CD4-positive, alpha-beta T cell (primary cell): ENCODE measurements at regions not wholly inside any gene's neighbourhood (a gene's known extent, or its start where the extent isn't known, plus 50 kb on each side); places are given as distances from the start of the nearest gene placed in this dataset.

Source experiments
- ATAC-seq: fragments of 200-7000 bp; cut with Tn5 transposase; one replicate; pipeline ENCODE4 v1.10.0; 2022; ENCODE audit warnings: mild to moderate bottlenecking; ENCODE audit not compliant: poor library complexity
- CTCF ChIA-PET: fragments of 350-600 bp; sonication (Branson Sonifier 250); formaldehyde crosslinking; loops from one replicate; lab custom pipeline; 2021; ENCODE audit warnings: antibody characterized with exemption, inconsistent platforms; lab: Charles Lee
- POLR2A ChIA-PET: fragments of 350-600 bp; sonication (Branson Sonifier 250); formaldehyde crosslinking; loops from one replicate; lab custom pipeline; 2021; ENCODE audit warnings: antibody characterized with exemption, inconsistent platforms; lab: Charles Lee
- DNase-seq, 14 experiments: peaks; one replicate each; pipeline ENCODE4 v3.0.0-alpha.2; 2013 to 2020; ENCODE audit warnings: mixed read lengths in 2 of 14
- H3K27ac ChIP-seq, 2 donors: one replicate each; pipeline versions ENCODE4 v1.5.1 to v1.7.0; 2013; ENCODE audit warnings: low read length in 2 of 2, low read depth in 1 of 2, mild to moderate bottlenecking in 1 of 2
- H3K27me3 ChIP-seq, 2 experiments: 1 replicate in 1 of 2; 2 replicates in 1 of 2; pipeline versions ENCODE4 v1.6.1 to v1.7.0; 2013; ENCODE audit warnings: low read length in 2 of 2, control low read depth in 1 of 2, mild to moderate bottlenecking in 1 of 2, moderate library complexity in 1 of 2; ENCODE audit not compliant: insufficient read depth in 2 of 2, control insufficient read depth in 1 of 2
- H3K36me3 ChIP-seq: one replicate; pipeline ENCODE4 v1.6.1; 2013; ENCODE audit warnings: low read length, control low read depth; ENCODE audit not compliant: insufficient read depth
- H3K4me1 ChIP-seq: one replicate; pipeline ENCODE4 v1.6.1; 2013; ENCODE audit warnings: low read length, control low read depth; ENCODE audit not compliant: insufficient read depth
- H3K4me3 ChIP-seq: one replicate; pipeline ENCODE4 v1.5.1; 2013; ENCODE audit warnings: mild to moderate bottlenecking, low read length, moderate library complexity
- H3K9me3 ChIP-seq, 2 experiments: 1 replicate in 1 of 2; 2 replicates in 1 of 2; pipeline versions ENCODE4 v1.6.1 to v1.7.0; 2013; ENCODE audit warnings: low read length in 2 of 2, mild to moderate bottlenecking in 2 of 2, control low read depth in 1 of 2, moderate library complexity in 1 of 2; ENCODE audit not compliant: control insufficient read depth in 1 of 2, insufficient read depth in 1 of 2
- H3K27ac Mint-ChIP-seq: one replicate; pipeline ENCODE4 v1.8.0; 2020; ENCODE audit warnings: mixed read lengths
- H3K27me3 Mint-ChIP-seq: one replicate; pipeline ENCODE4 v1.8.0; 2021; ENCODE audit warnings: mixed read lengths
- H3K36me3 Mint-ChIP-seq: one replicate; pipeline ENCODE4 v1.8.0; 2021; ENCODE audit warnings: low read depth, mixed read lengths
- H3K4me1 Mint-ChIP-seq: one replicate; pipeline ENCODE4 v1.8.0; 2021; ENCODE audit warnings: low read depth, mixed read lengths
- H3K4me3 Mint-ChIP-seq: one replicate; pipeline ENCODE4 v1.8.0; 2020; ENCODE audit warnings: mild to moderate bottlenecking, mixed read lengths
- H3K9me3 Mint-ChIP-seq: one replicate; pipeline ENCODE4 v1.8.0; 2020; ENCODE audit warnings: mixed read lengths
- CTCF ChIP-seq: fragments of 200-600 bp; IDR thresholded peaks from one replicate; pipeline ENCODE4 v1.8.0; 2022; ENCODE audit warnings: antibody characterized with exemption, mild to moderate bottlenecking
- intact Hi-C, 2 experiments: fragments of 100-400 bp; cut with DNase I in 1 of 2; cut with micrococcal nuclease in 1 of 2; formaldehyde crosslinking; loops; one replicate each; pipeline versions ENCODE4 v1.15.1 to v1.9.0; 2023 to 2025; cut with DNase I, micrococcal nuclease

DNA sequence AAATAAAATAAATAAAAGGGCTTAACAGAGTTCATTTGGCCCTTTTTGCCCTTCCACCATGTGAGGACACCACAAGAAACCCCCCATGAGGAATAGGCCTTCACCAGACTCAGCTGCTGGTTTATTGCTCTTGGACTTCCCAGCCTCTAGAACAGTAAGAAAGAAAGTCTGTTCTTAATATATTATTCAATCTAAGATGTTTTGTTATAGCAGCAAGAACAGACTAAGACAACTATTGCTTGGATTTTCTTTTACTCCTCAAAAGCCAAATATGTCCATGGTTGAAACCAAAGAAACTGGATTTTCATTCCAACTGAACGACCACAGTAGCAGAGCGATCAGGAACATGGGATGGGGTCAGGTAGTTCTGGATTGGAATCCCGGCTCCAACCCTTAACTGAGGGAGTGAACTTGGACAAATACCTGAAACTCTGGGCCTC, 157.2 kb upstream of the EEA1 start:
- ChIA-PET CTCF (no interaction called here), POLR2A (no interaction called here)
- H3K4me3 Mint-ChIP-seq, result no peak overlapping the region
- H3K4me3 ChIP-seq, result no peak overlapping the region
- H3K4me1 ChIP-seq, result no peaks in the 10 kb centered on the region
- intact Hi-C loops, result no loop called here
- no peaks in the 10 kb centered on the region for H3K4me1 Mint-ChIP-seq
- peaks cover 5 to 8% of the 10 kb centered on the region in 2 experiments for H3K9me3 ChIP-seq
- no peak overlapping the region for H3K27ac ChIP-seq
- no peak for ATAC-seq
- no peaks in the 10 kb centered on the region for H3K36me3 Mint-ChIP-seq
- no peaks in the 10 kb centered on the region for H3K27me3 Mint-ChIP-seq
- TF ChIP-seq CTCF, result no peak
- no peak overlapping the region for H3K27ac Mint-ChIP-seq
- H3K27me3 ChIP-seq, result no peaks in the 10 kb centered on the region
- peaks cover 4% of the 10 kb centered on the region for H3K9me3 Mint-ChIP-seq
- no peaks in the 10 kb centered on the region for H3K36me3 ChIP-seq
- DNase-seq, result no peak

DNA sequence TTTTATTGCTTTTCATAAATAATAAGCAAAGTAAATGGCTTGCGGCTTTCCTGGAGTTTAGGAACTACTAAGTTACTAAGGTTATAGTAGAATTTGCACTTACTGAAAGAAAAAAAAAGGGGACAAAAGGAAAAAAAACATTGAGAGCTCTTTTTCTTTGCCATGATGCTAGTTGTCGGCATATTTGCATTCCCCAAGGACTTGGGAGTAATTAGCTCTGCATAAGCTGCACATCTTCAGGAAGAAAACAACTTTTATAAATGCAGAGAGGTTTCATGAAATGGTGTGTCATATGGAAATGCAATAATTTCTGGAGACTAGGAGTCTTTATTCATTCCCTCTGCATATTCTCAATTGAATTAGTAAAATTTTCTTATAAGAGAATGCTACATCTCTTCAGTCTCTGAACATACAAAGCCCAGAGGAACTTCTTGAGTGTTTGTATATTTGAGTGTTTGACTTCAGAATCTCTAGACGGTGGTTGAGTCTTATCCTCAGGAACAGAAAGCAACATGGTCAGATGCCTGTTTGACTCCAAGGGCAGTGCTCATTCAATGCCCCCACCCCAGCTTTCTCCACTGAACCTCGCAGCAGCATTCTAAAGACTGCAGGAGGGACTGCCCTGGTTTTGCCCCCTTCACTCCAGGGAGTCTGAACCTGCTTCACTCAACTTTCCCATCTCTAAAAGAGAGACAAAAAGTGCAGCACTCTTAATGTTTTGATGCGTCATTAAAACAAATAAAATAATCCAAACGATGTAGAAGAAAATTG, 158.9 kb upstream of the EEA1 start:
- H3K4me3 Mint-ChIP-seq, result no peak overlapping the region
- H3K36me3 ChIP-seq, result no peaks in the 10 kb centered on the region
- H3K4me3 ChIP-seq, result no peak overlapping the region
- DNase-seq, result no peak
- intact Hi-C loops, result no loop called here
- no peaks in the 10 kb centered on the region for H3K27me3 Mint-ChIP-seq
- CTCF ChIA-PET, result interaction anchor here (1.5 kb wide), 1 partner anchor 10 kb away, joined by 3 read pairs; no protein-coding TSS in a partner anchor
- no peaks in the 10 kb centered on the region for H3K27me3 ChIP-seq
- no peaks in the 10 kb centered on the region for H3K4me1 Mint-ChIP-seq
- no peak for TF ChIP-seq CTCF
- no peak overlapping the region for H3K27ac Mint-ChIP-seq
- no peak overlapping the region for H3K27ac ChIP-seq
- POLR2A ChIA-PET, result no interaction called here
- no peaks in the 10 kb centered on the region for H3K36me3 Mint-ChIP-seq
- H3K9me3 ChIP-seq, result peaks cover 0 to 8% of the 10 kb centered on the region in 2 experiments
- H3K9me3 Mint-ChIP-seq, result peaks cover 4% of the 10 kb centered on the region
- no peaks in the 10 kb centered on the region for H3K4me1 ChIP-seq
- no peak for ATAC-seq

GRCh38 chr12:93089805-93090569, 160.9 kb upstream of the EEA1 start:
- no peak overlapping the region for H3K27ac Mint-ChIP-seq
- intact Hi-C loops, result loop anchor here in 1 of 2 experiments (10.0 kb wide), 1 partner anchor 1015 kb away; no protein-coding TSS in a partner anchor
- peak in 5 of 14 experiments; percentile 4 to 21 (median 10) for DNase-seq

More at GRCh38 chr12:93089805-93090569, 160.9 kb upstream of the EEA1 start:
- TF ChIP-seq CTCF, result no peak
- ATAC-seq, result peak; percentile 68
- POLR2A ChIA-PET, result no interaction called here
- Histone ChIP-seq H3K36me3 (no peaks in the 10 kb centered on the region), H3K27ac (no peak overlapping the region), H3K9me3 (peaks cover 0 to 8% of the 10 kb centered on the region in 2 experiments), H3K4me3 (no peak overlapping the region), H3K27me3 (no peaks in the 10 kb centered on the region), H3K4me1 (no peaks in the 10 kb centered on the region)
- Mint-ChIP-seq H3K4me3 (no peak overlapping the region), H3K9me3 (peaks cover 4% of the 10 kb centered on the region), H3K4me1 (no peaks in the 10 kb centered on the region), H3K36me3 (no peaks in the 10 kb centered on the region), H3K27me3 (peaks cover 1% of the 10 kb centered on the region)
- CTCF ChIA-PET, result no interaction called here
